Hepatocyte (in vitro differentiated cells): ENCODE measurements at regions not wholly inside any gene's neighbourhood (a gene's known extent, or its start where the extent isn't known, plus 50 kb on each side); places are given as distances from the start of the nearest gene placed in this dataset.

Experiments
- DNase-seq: peaks from one replicate; pipeline ENCODE4 v3.0.0-alpha.2; 2016; ENCODE audit warnings: low spot score
- H2AFZ ChIP-seq: fragments of 200-600 bp; sonication (generic); 2 replicates; pipeline ENCODE4 v1.6.0; 2016; ENCODE audit warnings: antibody characterized with exemption, mild to moderate bottlenecking
- H3K27ac ChIP-seq: fragments of 200-600 bp; sonication (generic); 2 replicates; pipeline ENCODE4 v1.5.1; 2016; ENCODE audit warnings: mild to moderate bottlenecking
- H3K27me3 ChIP-seq: fragments of 200-600 bp; sonication (generic); 2 replicates; pipeline ENCODE4 v1.6.1; 2016
- H3K36me3 ChIP-seq: fragments of 200-600 bp; sonication (generic); replicated peaks from 2 replicates; pipeline ENCODE4 v1.5.1; 2016; ENCODE audit warnings: low read depth; ENCODE audit not compliant: insufficient read depth
- H3K4me1 ChIP-seq: fragments of 200-600 bp; sonication (generic); 2 replicates; pipeline ENCODE4 v1.5.1; 2016; ENCODE audit warnings: mild to moderate bottlenecking, moderate library complexity; ENCODE audit not compliant: insufficient read depth
- H3K4me2 ChIP-seq: fragments of 200-600 bp; sonication (generic); 2 replicates; pipeline ENCODE4 v1.6.0; 2016
- H3K4me3 ChIP-seq: fragments of 200-600 bp; sonication (generic); 2 replicates; pipeline ENCODE4 v1.5.1; 2016; ENCODE audit warnings: mild to moderate bottlenecking
- H3K79me2 ChIP-seq: fragments of 200-600 bp; sonication (generic); 2 replicates; pipeline ENCODE4 v1.6.0; 2017; ENCODE audit warnings: mild to moderate bottlenecking
- H3K9me2 ChIP-seq: fragments of 200-600 bp; sonication (generic); replicated peaks from 2 replicates; pipeline ENCODE4 v1.6.0; 2017; ENCODE audit warnings: mild to moderate bottlenecking; ENCODE audit not compliant: insufficient read depth
- H3K9me3 ChIP-seq: fragments of 200-600 bp; sonication (generic); 2 replicates; pipeline ENCODE4 v1.5.1; 2016; ENCODE audit warnings: low read depth, mild to moderate bottlenecking
- H4K20me1 ChIP-seq: fragments of 200-600 bp; sonication (generic); 2 replicates; pipeline ENCODE4 v1.6.0; 2016; ENCODE audit warnings: mild to moderate bottlenecking; ENCODE audit not compliant: insufficient read depth, poor library complexity, severe bottlenecking
- CTCF ChIP-seq: fragments of 200-600 bp; sonication (generic); IDR thresholded peaks from 2 replicates; pipeline ENCODE4 v1.5.1; 2016; ENCODE audit warnings: antibody characterized with exemption, mild to moderate bottlenecking; ENCODE audit not compliant: poor library complexity
- EZH2 ChIP-seq: fragments of 200-600 bp; sonication (generic); IDR thresholded peaks from 2 replicates; pipeline ENCODE4 v1.6.1; 2016; ENCODE audit warnings: antibody characterized with exemption, mild to moderate bottlenecking, borderline replicate concordance
- EZH2phosphoT487 ChIP-seq: fragments of 200-600 bp; sonication (generic); IDR thresholded peaks from one replicate; pipeline ENCODE4 v1.6.1; 2018; ENCODE audit warnings: antibody characterized with exemption, mild to moderate bottlenecking, low read depth, moderate library complexity; ENCODE audit not compliant: unreplicated experiment, severe bottlenecking
- whole genome bisulfite sequencing: methylation state at CpG from one replicate; pipeline ENCODE4 v1.1.6; 2016; ENCODE audit warnings: low lambda C conversion rate; ENCODE audit errors: missing lambda C conversion rate; 5-methylcytosine and 5-hydroxymethylcytosine counted together

- Histone ChIP-seq H3K4me2 (no peak overlapping the region), H3K4me1 (no peaks in the 10 kb centered on the region), H4K20me1 (no peaks in the 10 kb centered on the region), H3K79me2 (no peaks in the 10 kb centered on the region), H3K9me2 (peaks cover 4% of the 10 kb centered on the region), H3K27ac (no peak overlapping the region), H2AFZ (no peak overlapping the region), H3K9me3 (no peaks in the 10 kb centered on the region), H3K27me3 (no peaks in the 10 kb centered on the region), H3K36me3 (no peaks in the 10 kb centered on the region), H3K4me3 (no peak overlapping the region)
- TF ChIP-seq EZH2phosphoT487 (no peak), CTCF (no peak), EZH2 (no peak)
- 80% methylated on average over 6 of the region's 6 CpGs for WGBS
- DNase-seq = no peak
Measured at GRCh38 chr4:45293335-45293734, 567.0 kb upstream of the GNPDA2 start.

GRCh38 chr4:45292844-45293243, 566.5 kb upstream of the GNPDA2 start:
- no peaks in the 10 kb centered on the region for H3K9me3 ChIP-seq
- H3K27ac ChIP-seq = no peak overlapping the region
- H2AFZ ChIP-seq = no peak overlapping the region
- 94% methylated on average over 4 of the region's 4 CpGs for WGBS
- H4K20me1 ChIP-seq = no peaks in the 10 kb centered on the region
- H3K4me1 ChIP-seq = no peaks in the 10 kb centered on the region
- H3K4me2 ChIP-seq = no peak overlapping the region
- no peaks in the 10 kb centered on the region for H3K79me2 ChIP-seq
- no peak for TF ChIP-seq CTCF
- no peak for TF ChIP-seq EZH2
- TF ChIP-seq EZH2phosphoT487 = no peak
- no peaks in the 10 kb centered on the region for H3K36me3 ChIP-seq
- no peak overlapping the region for H3K4me3 ChIP-seq
- no peak for DNase-seq
- no peaks in the 10 kb centered on the region for H3K27me3 ChIP-seq
- H3K9me2 ChIP-seq = peaks cover 4% of the 10 kb centered on the region

- TF ChIP-seq CTCF = no peak
- TF ChIP-seq EZH2phosphoT487 = no peak
- TF ChIP-seq EZH2 = no peak
- 85% methylated on average over 14 of the region's 14 CpGs for WGBS
- H3K9me3 ChIP-seq = no peaks in the 10 kb centered on the region
- H3K4me1 ChIP-seq = no peaks in the 10 kb centered on the region
- no peak for DNase-seq
- no peak overlapping the region for H3K4me3 ChIP-seq
- H3K27ac ChIP-seq = no peak overlapping the region
- no peaks in the 10 kb centered on the region for H3K9me2 ChIP-seq
- no peaks in the 10 kb centered on the region for H4K20me1 ChIP-seq
- H3K27me3 ChIP-seq = no peaks in the 10 kb centered on the region
- no peak overlapping the region for H3K4me2 ChIP-seq
- no peak overlapping the region for H2AFZ ChIP-seq
- H3K36me3 ChIP-seq = no peaks in the 10 kb centered on the region
- H3K79me2 ChIP-seq = no peaks in the 10 kb centered on the region
Measured at GRCh38 chr4:45284400-45285085, 558.2 kb upstream of the GNPDA2 start.
